ENCODE measurements at regions not wholly inside any gene's neighbourhood (a gene's known extent, or its start where the extent isn't known, plus 50 kb on each side); places are given as distances from the start of the nearest gene placed in this dataset.

- TF ChIP-seq POLR2A (IDR thresholded peaks at IDR 0.05) (no peak), CTCF (IDR thresholded peaks at IDR 0.05 in 8 of 11, conservative IDR thresholded peaks at IDR 0.05 in 3 of 11) (no peak), POLR2AphosphoS5 (IDR thresholded peaks at IDR 0.05) (no peak)
Observed at GRCh38 chr6:11379805-11380204, 147.3 kb upstream of the NEDD9 start.
